ENCODE measurements at regions not wholly inside any gene's neighbourhood (a gene's known extent, or its start where the extent isn't known, plus 50 kb on each side); places are given as distances from the start of the nearest gene placed in this dataset.

GRCh38 chr6:113489952-113490746, 367.0 kb upstream of the MARCKS start:
- TF ChIP-seq, protein P1, sequence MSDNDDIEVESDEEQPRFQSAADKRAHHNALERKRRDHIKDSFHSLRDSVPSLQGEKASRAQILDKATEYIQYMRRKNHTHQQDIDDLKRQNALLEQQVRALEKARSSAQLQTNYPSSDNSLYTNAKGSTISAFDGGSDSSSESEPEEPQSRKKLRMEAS (IDR thresholded peaks at IDR 0.05; ENCODE audit: low read depth, low read length): no peak
- TF ChIP-seq, protein P2, sequence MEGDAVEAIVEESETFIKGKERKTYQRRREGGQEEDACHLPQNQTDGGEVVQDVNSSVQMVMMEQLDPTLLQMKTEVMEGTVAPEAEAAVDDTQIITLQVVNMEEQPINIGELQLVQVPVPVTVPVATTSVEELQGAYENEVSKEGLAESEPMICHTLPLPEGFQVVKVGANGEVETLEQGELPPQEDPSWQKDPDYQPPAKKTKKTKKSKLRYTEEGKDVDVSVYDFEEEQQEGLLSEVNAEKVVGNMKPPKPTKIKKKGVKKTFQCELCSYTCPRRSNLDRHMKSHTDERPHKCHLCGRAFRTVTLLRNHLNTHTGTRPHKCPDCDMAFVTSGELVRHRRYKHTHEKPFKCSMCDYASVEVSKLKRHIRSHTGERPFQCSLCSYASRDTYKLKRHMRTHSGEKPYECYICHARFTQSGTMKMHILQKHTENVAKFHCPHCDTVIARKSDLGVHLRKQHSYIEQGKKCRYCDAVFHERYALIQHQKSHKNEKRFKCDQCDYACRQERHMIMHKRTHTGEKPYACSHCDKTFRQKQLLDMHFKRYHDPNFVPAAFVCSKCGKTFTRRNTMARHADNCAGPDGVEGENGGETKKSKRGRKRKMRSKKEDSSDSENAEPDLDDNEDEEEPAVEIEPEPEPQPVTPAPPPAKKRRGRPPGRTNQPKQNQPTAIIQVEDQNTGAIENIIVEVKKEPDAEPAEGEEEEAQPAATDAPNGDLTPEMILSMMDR (IDR thresholded peaks at IDR 0.05; ENCODE audit: low read depth, low read length): no peak

Measured in NB4 (cell line).